ENCODE measurements at regions not wholly inside any gene's neighbourhood (a gene's known extent, or its start where the extent isn't known, plus 50 kb on each side); places are given as distances from the start of the nearest gene placed in this dataset.

- intact Hi-C loops (cut with micrococcal nuclease), result no loop called here
- no peak for ATAC-seq
- DNase-seq, result no peak
Measured at GRCh38 chr9:103362986-103363385, 367.9 kb downstream of the CYLC2 start.

DNA sequence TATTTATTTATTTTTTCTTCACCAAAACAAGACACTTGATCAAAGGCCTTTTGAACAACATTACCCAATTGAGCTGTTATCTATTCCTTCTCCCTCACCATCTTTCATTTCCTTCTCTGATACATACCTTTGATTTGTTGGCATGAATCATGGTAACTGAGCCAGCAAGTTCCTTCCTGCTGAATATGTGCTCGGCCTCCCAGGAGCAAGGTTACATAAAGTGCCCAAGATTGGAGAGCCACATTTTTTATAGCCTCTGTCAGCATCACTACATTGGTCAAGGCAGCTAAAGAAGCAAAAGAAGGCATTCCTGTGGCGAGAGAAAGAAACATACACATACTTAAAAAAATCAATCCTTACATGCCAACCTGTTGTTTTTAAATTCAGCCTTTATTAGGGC lies 369.6 kb downstream of the CYLC2 start:
- intact Hi-C loops (cut with micrococcal nuclease), result no loop called here
- DNase-seq (no peak), ATAC-seq (no peak)

GRCh38 chr9:103371152-103371551 lies 376.0 kb downstream of the CYLC2 start:
- intact Hi-C loops (cut with micrococcal nuclease), result no loop called here
- ATAC-seq, result no peak
- no peak for DNase-seq

GRCh38 chr9:103372828-103373227 lies 377.7 kb downstream of the CYLC2 start:
- intact Hi-C loops (cut with micrococcal nuclease), result no loop called here
- ATAC-seq (no peak), DNase-seq (no peak)

DNA sequence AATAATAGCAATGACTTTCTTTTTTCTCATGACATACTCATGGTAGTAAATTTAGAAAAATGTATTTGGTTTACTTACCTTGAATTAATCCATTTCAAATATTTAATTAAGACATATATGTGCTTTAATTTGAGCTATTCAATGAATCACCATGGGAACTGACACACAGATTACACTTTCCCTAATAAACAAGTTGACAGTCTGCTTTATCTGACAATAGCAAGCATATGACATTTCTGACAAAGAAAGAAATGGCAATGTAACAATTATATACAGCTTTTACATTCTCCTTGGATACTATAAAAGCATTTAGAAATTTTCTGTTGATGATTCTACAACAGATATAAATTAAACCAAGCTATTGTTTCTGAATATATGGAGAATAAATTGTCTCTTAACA lies 382.5 kb downstream of the CYLC2 start:
- no peak for ATAC-seq
- intact Hi-C loops (cut with micrococcal nuclease), result no loop called here

GRCh38 chr9:103397868-103398600 lies 402.9 kb downstream of the CYLC2 start:
- no peak for DNase-seq
- intact Hi-C loops (cut with micrococcal nuclease), result no loop called here
- ATAC-seq, result peak; percentile 35

More for the DNA sequence above, 382.5 kb downstream of the CYLC2 start:
- no peak for DNase-seq

- ATAC-seq, result no peak
- intact Hi-C loops (cut with micrococcal nuclease), result no loop called here
- no peak for DNase-seq
Measured at GRCh38 chr9:103399535-103399934, 404.4 kb downstream of the CYLC2 start.

DNA sequence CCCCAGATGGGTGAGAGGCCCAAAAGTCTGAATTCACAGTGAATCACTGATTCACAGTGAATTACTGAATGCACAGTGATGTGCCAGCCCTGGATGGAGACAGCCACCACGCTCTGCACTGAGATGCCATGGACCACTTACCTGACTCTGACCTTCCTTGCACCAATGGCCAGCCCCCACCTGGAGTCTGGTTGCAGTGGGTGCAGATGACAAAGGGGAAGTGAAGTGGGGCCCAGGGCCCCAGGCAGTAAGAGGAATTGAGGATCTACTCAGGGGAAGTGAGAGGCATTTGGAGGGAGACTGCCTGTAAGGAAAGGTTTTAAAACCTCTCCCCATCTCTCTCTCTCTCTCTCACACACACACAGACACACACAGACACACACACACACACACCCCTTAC lies 412.1 kb downstream of the CYLC2 start:
- ATAC-seq, result no peak
- intact Hi-C loops (cut with micrococcal nuclease), result no loop called here
- no peak for DNase-seq

DNA sequence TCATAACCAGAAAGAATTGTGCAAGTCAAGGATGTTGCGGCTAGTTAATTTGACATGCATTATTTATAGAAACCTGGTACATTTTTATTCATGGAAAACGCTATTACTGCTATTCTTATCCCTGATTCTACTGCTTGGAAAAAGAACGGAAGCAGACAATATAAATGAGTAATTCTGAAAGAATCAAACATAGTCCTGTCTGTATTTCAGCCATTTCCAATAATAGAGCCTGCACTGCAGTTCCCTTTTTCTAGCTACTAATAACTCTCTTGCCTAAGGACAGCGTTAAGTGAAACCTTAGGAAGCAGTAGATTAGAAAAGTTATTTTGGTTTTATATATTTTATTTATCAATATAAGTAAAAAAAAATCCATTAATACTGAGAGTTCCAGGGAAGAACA lies 414.9 kb downstream of the CYLC2 start:
- intact Hi-C loops (cut with micrococcal nuclease), result no loop called here
- DNase-seq (no peak), ATAC-seq (no peak)

- DNase-seq (no peak), ATAC-seq (no peak)
- intact Hi-C loops (cut with micrococcal nuclease), result no loop called here
Measured at GRCh38 chr9:103427696-103428095, 432.6 kb downstream of the CYLC2 start.

DNA sequence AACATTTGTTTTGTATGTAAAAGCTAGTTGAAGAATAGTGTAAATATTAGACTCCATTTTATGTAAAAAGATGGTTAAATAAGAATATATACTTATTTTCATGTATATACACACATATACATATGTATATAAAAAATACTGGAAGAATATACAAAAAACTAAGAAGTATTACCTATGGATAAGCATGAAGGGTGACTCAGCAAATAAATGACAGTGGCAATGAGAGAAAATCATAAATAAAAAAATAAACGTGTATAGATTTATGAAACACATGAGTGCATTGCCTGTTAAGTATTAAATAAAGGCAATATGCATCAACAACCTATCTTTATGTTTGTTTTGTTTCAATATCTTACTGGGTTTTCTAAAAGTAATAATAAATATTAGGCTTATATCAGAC lies 435.3 kb downstream of the CYLC2 start:
- ATAC-seq, result no peak
- DNase-seq, result no peak
- intact Hi-C loops (cut with micrococcal nuclease), result no loop called here

- ATAC-seq (no peak), DNase-seq (no peak)
- intact Hi-C loops (cut with micrococcal nuclease), result no loop called here
Measured at GRCh38 chr9:103431809-103432208, 436.7 kb downstream of the CYLC2 start.

DNA sequence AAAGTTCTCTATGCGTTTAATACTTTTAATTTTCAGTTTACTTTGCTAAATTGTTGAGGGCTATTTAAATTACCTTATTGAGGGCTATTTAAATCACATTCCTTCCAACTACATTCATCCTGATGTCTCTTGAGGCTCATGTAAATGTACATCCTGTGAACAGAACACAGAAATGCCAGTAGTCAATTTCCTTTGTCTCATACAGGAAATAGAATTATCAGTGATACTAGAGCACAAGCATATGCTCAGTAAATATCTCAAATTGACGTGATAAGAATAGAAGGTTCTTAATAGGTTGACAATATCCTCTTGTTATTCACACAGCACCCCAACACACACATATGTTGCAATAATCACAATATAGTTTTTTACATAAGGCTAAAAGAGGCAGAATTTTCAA lies 449.0 kb downstream of the CYLC2 start:
- intact Hi-C loops (cut with micrococcal nuclease), result no loop called here
- ATAC-seq (no peak), DNase-seq (no peak)

- ATAC-seq, result no peak
- DNase-seq, result no peak
- intact Hi-C loops (cut with micrococcal nuclease), result no loop called here
Measured at GRCh38 chr9:103458826-103459225, 463.7 kb downstream of the CYLC2 start.

GRCh38 chr9:103471241-103471640 lies 476.1 kb downstream of the CYLC2 start:
- DNase-seq (no peak), ATAC-seq (no peak)
- intact Hi-C loops (cut with micrococcal nuclease), result no loop called here

DNA sequence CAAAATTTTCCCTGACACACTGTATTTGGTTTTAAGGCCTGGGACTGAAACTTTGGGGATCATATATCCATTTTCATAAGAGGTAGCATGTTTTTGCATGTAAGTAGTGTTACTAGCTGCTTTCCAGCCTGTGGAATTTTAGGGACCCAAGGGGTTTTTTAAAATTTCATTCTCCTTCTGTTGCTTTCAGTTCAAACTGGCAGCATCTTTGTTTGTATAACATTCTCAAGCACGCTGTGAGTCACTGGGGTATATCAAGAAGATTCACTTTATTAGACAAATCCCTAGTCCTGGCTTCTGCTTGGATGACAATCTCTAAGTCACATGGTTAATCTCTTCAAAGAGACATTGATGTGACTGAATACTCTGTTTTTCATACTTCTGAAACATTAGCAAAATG lies 479.0 kb downstream of the CYLC2 start:
- intact Hi-C loops (cut with micrococcal nuclease), result no loop called here
- ATAC-seq (no peak), DNase-seq (no peak)

GRCh38 chr9:103483471-103484096 lies 488.5 kb downstream of the CYLC2 start:
- DNase-seq (no peak), ATAC-seq (no peak)
- intact Hi-C loops (cut with micrococcal nuclease), result no loop called here

- intact Hi-C loops (cut with micrococcal nuclease), result no loop called here
- ATAC-seq, result no peak
Measured at GRCh38 chr9:103485138-103485537, 490.0 kb downstream of the CYLC2 start.

GRCh38 chr9:103514767-103515166 lies 519.6 kb downstream of the CYLC2 start:
- DNase-seq (no peak), ATAC-seq (no peak)
- intact Hi-C loops (cut with micrococcal nuclease), result no loop called here

More at GRCh38 chr9:103485138-103485537, 490.0 kb downstream of the CYLC2 start:
- DNase-seq, result no peak

- ATAC-seq, result no peak
Measured at GRCh38 chr9:103522409-103522808, 527.3 kb downstream of the CYLC2 start.

DNA sequence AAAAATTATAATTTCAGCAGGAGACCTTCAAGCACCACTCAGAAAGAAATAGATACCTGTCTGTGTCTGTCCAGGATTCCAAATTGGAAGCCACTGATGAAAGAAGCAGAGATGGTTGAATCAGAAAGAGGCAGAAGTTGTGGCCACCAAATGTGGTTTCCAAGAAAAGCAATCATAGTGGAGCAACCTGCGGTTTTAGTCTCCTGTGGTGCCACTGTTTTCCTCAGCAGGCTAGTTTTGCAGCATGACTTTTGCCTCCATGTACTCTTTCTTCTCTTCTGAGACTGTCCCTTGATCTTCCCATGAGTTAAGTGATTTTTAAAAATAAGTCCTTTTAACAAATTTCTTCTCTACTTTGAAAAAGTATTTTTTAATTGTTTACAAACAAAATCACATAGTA lies 535.8 kb downstream of the CYLC2 start:
- ATAC-seq (no peak), DNase-seq (no peak)
- intact Hi-C loops (cut with micrococcal nuclease), result no loop called here

More at GRCh38 chr9:103522409-103522808, 527.3 kb downstream of the CYLC2 start:
- no peak for DNase-seq
- intact Hi-C loops (cut with micrococcal nuclease), result no loop called here
